H7 (cell line): ENCODE measurements at regions not wholly inside any gene's neighbourhood (a gene's known extent, or its start where the extent isn't known, plus 50 kb on each side); places are given as distances from the start of the nearest gene placed in this dataset.
"Not testable (repeated sequence)": the region's sequence is repeated elsewhere in the genome, so short reads cannot be mapped to it uniquely, and the experiment has no call there.

ENCODE experiments used
- DNase-seq: peaks from one replicate; pipeline ENCODE4 v3.0.0; 2012
- H3K27me3 ChIP-seq: 2 replicates; pipeline ENCODE4 v1.6.0; 2011; ENCODE audit warnings: mild to moderate bottlenecking, low read length; ENCODE audit not compliant: control insufficient read depth, insufficient read depth
- H3K36me3 ChIP-seq: replicated peaks from 2 replicates; pipeline ENCODE4 v1.5.1; 2011; ENCODE audit warnings: low read length; ENCODE audit not compliant: control insufficient read depth, insufficient read depth
- H3K4me3 ChIP-seq: 2 replicates; pipeline ENCODE4 v1.5.1; 2011; ENCODE audit warnings: low read depth, mild to moderate bottlenecking, control low read depth, low read length, moderate library complexity; ENCODE audit not compliant: insufficient read depth

- H3K36me3 ChIP-seq: no peaks in the 10 kb centered on the region
- no peaks in the 10 kb centered on the region for H3K27me3 ChIP-seq
- DNase-seq: no peak
- H3K4me3 ChIP-seq: no peak overlapping the region
These were observed 386.6 kb upstream of the DPH6 start for GRCh38 chr15:35932531-35932930.

GRCh38 chr15:35933531-35933930, 387.6 kb upstream of the DPH6 start:
- no peak for DNase-seq
- H3K4me3 ChIP-seq: no peak overlapping the region
- H3K36me3 ChIP-seq: no peaks in the 10 kb centered on the region
- H3K27me3 ChIP-seq: no peaks in the 10 kb centered on the region

DNA sequence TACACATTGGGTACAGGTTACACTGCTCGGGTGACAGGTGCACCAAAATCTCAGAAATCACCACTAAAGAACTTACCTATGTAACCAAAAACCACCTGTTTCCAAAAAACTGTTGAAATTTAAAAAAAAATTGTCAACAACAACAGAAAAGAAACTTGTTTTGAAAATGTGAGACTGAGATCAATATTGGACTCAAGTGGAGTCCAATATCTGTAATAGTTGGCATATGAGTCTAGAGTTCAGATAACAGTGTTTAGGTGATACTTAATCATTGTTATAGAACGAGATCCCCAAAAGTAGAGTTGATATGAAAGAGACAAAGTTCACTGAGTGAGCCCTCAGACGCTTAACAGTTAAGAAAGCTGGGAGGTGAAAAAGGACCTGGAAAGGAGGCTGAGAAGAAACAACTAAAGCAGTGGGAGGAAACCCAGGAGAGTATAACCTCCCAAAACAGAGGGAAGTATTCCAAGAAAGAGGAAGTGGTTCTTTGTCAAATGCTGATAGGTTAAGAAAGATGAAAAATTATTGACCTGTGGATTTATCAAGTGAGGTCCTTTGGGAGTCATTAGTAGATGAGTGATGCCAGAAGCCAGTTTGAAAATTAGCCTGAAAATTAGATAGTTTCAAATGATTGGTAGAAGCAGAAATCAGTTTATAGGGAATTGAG, 388.6 kb upstream of the DPH6 start:
- no peak for DNase-seq
- no peak overlapping the region for H3K4me3 ChIP-seq
- no peaks in the 10 kb centered on the region for H3K36me3 ChIP-seq
- H3K27me3 ChIP-seq: no peaks in the 10 kb centered on the region

DNA sequence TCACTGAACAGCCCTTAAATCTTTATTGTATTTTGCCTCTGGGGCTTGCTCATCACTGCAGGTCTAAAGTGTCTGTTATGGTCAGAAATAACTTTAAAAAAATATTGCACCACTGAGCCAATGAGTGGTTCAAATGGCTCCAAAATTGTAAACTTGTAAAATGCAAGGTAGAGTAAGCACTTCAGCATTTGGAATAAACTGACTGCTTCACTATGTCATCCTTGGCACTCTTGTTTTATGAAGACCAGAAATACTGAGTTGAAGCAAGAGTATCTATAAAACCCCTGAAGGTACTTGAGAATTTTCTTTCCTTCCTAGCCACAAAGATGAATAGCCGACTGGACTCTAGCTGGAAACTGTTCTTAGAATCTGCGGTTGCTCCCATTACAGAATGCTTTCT, 390.3 kb upstream of the DPH6 start:
- no peaks in the 10 kb centered on the region for H3K36me3 ChIP-seq
- no peak overlapping the region for H3K4me3 ChIP-seq
- no peaks in the 10 kb centered on the region for H3K27me3 ChIP-seq
- no peak for DNase-seq

DNA sequence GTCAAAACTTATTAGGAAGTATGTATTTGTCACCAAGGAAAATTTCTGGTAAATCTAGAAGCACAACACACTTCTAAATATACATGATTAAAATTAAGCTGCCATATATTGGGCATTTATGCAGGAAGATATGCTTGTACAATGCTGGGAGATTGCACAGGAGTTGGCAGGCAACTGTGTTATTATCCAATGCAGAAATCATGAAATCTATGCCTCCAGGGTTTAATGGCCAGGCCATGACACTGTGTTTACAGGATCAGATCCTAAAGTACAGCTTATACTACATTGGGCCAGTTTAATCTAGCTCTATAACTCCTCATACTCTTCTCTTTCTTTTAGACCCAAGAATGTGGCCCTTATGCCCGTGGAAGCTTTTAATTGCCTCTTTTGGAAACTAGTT, 391.4 kb upstream of the DPH6 start:
- Histone ChIP-seq H3K36me3 (no peaks in the 10 kb centered on the region), H3K27me3 (no peaks in the 10 kb centered on the region), H3K4me3 (no peak overlapping the region)
- no peak for DNase-seq

GRCh38 chr15:35944945-35945585, 399.1 kb upstream of the DPH6 start:
- H3K4me3 ChIP-seq: no peak overlapping the region
- DNase-seq: no peak
- H3K36me3 ChIP-seq: no peaks in the 10 kb centered on the region
- H3K27me3 ChIP-seq: no peaks in the 10 kb centered on the region

- Histone ChIP-seq H3K27me3 (no peaks in the 10 kb centered on the region), H3K36me3 (no peaks in the 10 kb centered on the region), H3K4me3 (no peak overlapping the region)
- no peak for DNase-seq
These were observed 407.5 kb upstream of the DPH6 start for GRCh38 chr15:35953424-35953823.

DNA sequence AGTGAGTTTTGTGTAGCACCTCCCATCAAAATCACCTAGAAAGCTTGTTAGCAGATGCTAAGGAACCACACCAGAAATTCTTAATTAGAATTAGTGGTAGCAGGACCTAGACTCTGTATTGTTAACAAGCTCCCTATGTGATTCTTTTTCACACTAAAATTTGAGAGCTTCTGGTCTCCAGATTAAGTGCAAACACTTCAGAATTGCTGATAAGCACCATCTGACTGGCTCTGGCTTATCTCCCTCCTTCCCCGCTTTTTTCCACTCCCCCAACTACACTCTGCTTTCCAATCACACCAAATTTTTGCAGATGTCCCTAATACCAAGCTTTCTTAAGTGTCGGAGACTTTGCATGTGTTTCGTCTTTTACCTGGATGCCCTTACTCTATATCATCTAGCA, 410.1 kb upstream of the DPH6 start:
- H3K36me3 ChIP-seq: no peaks in the 10 kb centered on the region
- no peak overlapping the region for H3K4me3 ChIP-seq
- H3K27me3 ChIP-seq: no peaks in the 10 kb centered on the region
- no peak for DNase-seq

DNA sequence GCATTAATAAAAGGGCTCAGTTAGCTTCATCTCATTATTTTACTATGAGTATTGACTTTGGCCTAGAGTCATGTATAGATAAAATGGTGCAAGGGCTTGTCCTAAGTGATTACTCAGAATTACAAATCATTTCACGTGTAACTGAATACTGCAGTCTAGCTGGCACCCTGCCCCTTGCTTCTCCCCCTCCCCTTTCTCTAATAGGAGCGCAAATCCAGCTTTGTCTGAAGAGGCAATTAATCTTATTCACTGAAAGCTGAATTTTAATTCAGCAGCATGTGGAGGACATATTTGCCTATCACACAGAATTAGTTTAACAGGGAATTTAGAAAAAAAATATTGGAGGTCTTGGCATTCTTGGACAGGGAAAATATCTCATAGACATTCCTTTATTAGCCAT, 412.1 kb upstream of the DPH6 start:
- DNase-seq: no peak
- Histone ChIP-seq H3K4me3 (no peak overlapping the region), H3K27me3 (no peaks in the 10 kb centered on the region), H3K36me3 (no peaks in the 10 kb centered on the region)

GRCh38 chr15:35958975-35959374, 413.0 kb upstream of the DPH6 start:
- no peak for DNase-seq
- Histone ChIP-seq H3K36me3 (no peaks in the 10 kb centered on the region), H3K27me3 (no peaks in the 10 kb centered on the region), H3K4me3 (no peak overlapping the region)

DNA sequence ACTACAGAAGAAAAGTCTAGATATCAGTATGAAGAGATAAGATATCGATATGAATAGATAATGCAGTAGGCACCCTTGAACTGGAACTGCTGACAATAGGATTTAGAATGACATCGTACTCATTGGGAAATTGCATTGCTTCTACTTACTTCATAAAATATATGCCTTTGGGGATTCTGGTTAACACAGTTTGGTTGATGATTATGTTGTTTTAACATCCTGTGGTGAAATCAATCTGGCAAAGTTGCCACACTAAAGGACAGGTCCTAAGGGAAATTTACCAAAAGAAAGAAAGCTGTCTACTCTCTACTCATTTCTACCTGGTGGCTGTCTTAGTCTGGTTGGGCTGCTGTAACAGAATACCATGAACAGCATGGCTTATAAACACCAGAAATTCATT, 417.4 kb upstream of the DPH6 start:
- Histone ChIP-seq H3K4me3 (no peak overlapping the region), H3K27me3 (no peaks in the 10 kb centered on the region)

DNA sequence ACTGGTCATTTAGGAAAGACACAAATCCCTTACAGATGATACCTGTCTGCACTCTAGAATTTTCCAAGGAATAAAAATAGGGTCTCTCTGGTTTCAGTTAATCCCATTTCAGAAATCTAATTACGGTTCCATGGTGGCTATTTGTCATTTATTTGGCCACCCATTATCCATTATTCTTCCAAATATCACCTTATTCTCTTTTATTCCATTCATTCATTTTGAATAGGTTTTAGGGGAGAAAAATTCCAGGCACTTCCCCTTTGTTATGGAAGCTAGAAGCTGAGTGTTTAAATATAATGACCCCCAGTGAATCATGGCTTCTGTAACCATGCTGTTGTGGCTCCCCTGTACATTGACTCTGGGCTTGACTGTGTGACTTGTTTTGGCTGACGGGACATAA, 420.8 kb upstream of the DPH6 start:
- Histone ChIP-seq H3K4me3 (no peak overlapping the region), H3K36me3 (no peaks in the 10 kb centered on the region), H3K27me3 (no peaks in the 10 kb centered on the region)
- DNase-seq: no peak

More for the DNA sequence above, 417.4 kb upstream of the DPH6 start:
- DNase-seq: no peak
- H3K36me3 ChIP-seq: no peaks in the 10 kb centered on the region

- not testable (repeated sequence) for DNase-seq, H3K27me3 ChIP-seq, H3K4me3 ChIP-seq, H3K36me3 ChIP-seq
These were observed 422.0 kb upstream of the DPH6 start for GRCh38 chr15:35967968-35968367.

- Histone ChIP-seq H3K4me3 (no peak overlapping the region), H3K27me3 (no peaks in the 10 kb centered on the region), H3K36me3 (no peaks in the 10 kb centered on the region)
- no peak for DNase-seq
These were observed 427.1 kb upstream of the DPH6 start for GRCh38 chr15:35973029-35973428.

DNA sequence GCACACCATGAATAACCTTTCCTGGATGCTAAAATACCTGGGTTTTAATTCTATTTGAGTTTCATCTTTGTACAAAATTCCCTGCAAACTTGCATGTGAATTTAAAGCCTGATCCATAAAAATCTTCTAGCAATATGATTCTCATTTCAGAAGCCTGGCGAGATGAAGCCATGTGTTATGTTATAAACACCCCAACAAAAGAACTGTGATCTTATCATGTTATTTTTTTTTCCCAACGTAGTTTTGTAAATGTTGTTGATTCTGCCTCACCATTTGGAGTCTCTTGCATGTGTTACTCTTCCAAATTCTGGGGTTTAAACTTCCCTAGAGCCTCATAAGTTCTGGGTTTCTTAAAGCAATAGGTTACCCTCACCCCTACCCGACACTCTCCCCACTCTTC, 428.1 kb upstream of the DPH6 start:
- Histone ChIP-seq H3K4me3 (no peak overlapping the region), H3K36me3 (no peaks in the 10 kb centered on the region), H3K27me3 (no peaks in the 10 kb centered on the region)
- no peak for DNase-seq

- Histone ChIP-seq H3K27me3 (no peaks in the 10 kb centered on the region), H3K4me3 (no peak overlapping the region), H3K36me3 (no peaks in the 10 kb centered on the region)
- DNase-seq: no peak
These were observed 430.0 kb upstream of the DPH6 start for GRCh38 chr15:35975941-35976340.
